GM12891 (cell line): ENCODE measurements at regions not wholly inside any gene's neighbourhood (a gene's known extent, or its start where the extent isn't known, plus 50 kb on each side); places are given as distances from the start of the nearest gene placed in this dataset.

Experiments used
- DNase-seq: peaks from one replicate; pipeline ENCODE4 v3.0.0; 2011; ENCODE audit warnings: low spot score; ENCODE audit not compliant: insufficient read length
- FAIRE-seq: peaks from 2 replicates; lab custom pipeline; 2011; peaks lifted over from hg19 to GRCh38; lab: Jason Lieb, UNC
- PAX5 ChIP-seq: IDR thresholded peaks from 2 replicates; pipeline ENCODE4 v1.6.1; 2011; ENCODE audit warnings: low read length, moderate library complexity, mild to moderate bottlenecking; ENCODE audit not compliant: insufficient read depth, severe bottlenecking
- POLR2A ChIP-seq: IDR thresholded peaks from 2 replicates; pipeline ENCODE4 v1.6.1; 2011; ENCODE audit warnings: low read depth, low read length, control low read depth
- POLR2AphosphoS5 ChIP-seq: IDR thresholded peaks from 2 replicates; pipeline ENCODE4 v1.6.1; 2011; ENCODE audit warnings: low read depth, low read length, control low read depth
- POU2F2 ChIP-seq: IDR thresholded peaks from 2 replicates; pipeline ENCODE4 v1.6.1; 2011; ENCODE audit warnings: low read depth, mild to moderate bottlenecking, control low read depth, low read length, moderate library complexity
- SPI1 ChIP-seq: IDR thresholded peaks from 2 replicates; pipeline ENCODE4 v1.6.1; 2011; ENCODE audit warnings: low read depth, low read length, control low read depth
- TAF1 ChIP-seq: IDR thresholded peaks from 2 replicates; pipeline ENCODE4 v1.6.1; 2011; ENCODE audit warnings: low read depth, low read length, control low read depth

GRCh38 chr6:62615366-62616015 is 329.5 kb upstream of the KHDRBS2 start:
- DNase-seq, result no peak
- FAIRE-seq, result no peak
- TF ChIP-seq TAF1, result no peak
- no peak for TF ChIP-seq POLR2A
- no peak for TF ChIP-seq SPI1
- TF ChIP-seq POLR2AphosphoS5, result no peak
- no peak for TF ChIP-seq PAX5
- no peak for TF ChIP-seq POU2F2

- DNase-seq (no peak), FAIRE-seq (no peak)
- TF ChIP-seq SPI1, result no peak
- no peak for TF ChIP-seq TAF1
- no peak for TF ChIP-seq POU2F2
- no peak for TF ChIP-seq POLR2A
- TF ChIP-seq PAX5, result no peak
- no peak for TF ChIP-seq POLR2AphosphoS5
Observed at GRCh38 chr6:62614442-62614841, 328.4 kb upstream of the KHDRBS2 start.

GRCh38 chr6:62613928-62614327 is 327.9 kb upstream of the KHDRBS2 start:
- DNase-seq (no peak), FAIRE-seq (no peak)
- TF ChIP-seq SPI1 (no peak), POLR2A (no peak), PAX5 (no peak), POU2F2 (no peak), POLR2AphosphoS5 (no peak), TAF1 (no peak)

- no peak for TF ChIP-seq SPI1
- no peak for TF ChIP-seq PAX5
- TF ChIP-seq TAF1, result no peak
- FAIRE-seq (no peak), DNase-seq (no peak)
Observed at GRCh38 chr6:62612471-62612870, 326.4 kb upstream of the KHDRBS2 start.

GRCh38 chr6:62570372-62570771 is 284.3 kb upstream of the KHDRBS2 start:
- DNase-seq (no peak), FAIRE-seq (no peak)
- TF ChIP-seq POLR2AphosphoS5 (no peak), PAX5 (no peak), POU2F2 (no peak), SPI1 (no peak), POLR2A (no peak), TAF1 (no peak)

GRCh38 chr6:62541502-62541901 is 255.5 kb upstream of the KHDRBS2 start:
- TF ChIP-seq POU2F2, result no peak
- TF ChIP-seq PAX5, result no peak
- TF ChIP-seq POLR2A, result no peak
- no peak for TF ChIP-seq TAF1
- TF ChIP-seq SPI1, result no peak
- no peak for TF ChIP-seq POLR2AphosphoS5
- FAIRE-seq (no peak), DNase-seq (no peak)

- DNase-seq (no peak), FAIRE-seq (no peak)
- TF ChIP-seq POLR2A, result no peak
- TF ChIP-seq PAX5, result no peak
- no peak for TF ChIP-seq POU2F2
- no peak for TF ChIP-seq SPI1
- no peak for TF ChIP-seq POLR2AphosphoS5
- no peak for TF ChIP-seq TAF1
Observed at GRCh38 chr6:62530985-62531384, 245.0 kb upstream of the KHDRBS2 start.

- FAIRE-seq (no peak), DNase-seq (no peak)
- TF ChIP-seq POLR2A (no peak), SPI1 (no peak), POLR2AphosphoS5 (no peak), PAX5 (no peak)
Observed at GRCh38 chr6:62528894-62529526, 243.0 kb upstream of the KHDRBS2 start.

- TF ChIP-seq SPI1 (no peak), TAF1 (no peak), POLR2AphosphoS5 (no peak), POU2F2 (no peak)
- no peak for FAIRE-seq
Observed at GRCh38 chr6:62523630-62524029, 237.6 kb upstream of the KHDRBS2 start.

GRCh38 chr6:62519574-62519973 is 233.5 kb upstream of the KHDRBS2 start:
- DNase-seq (no peak), FAIRE-seq (no peak)
- TF ChIP-seq POLR2AphosphoS5 (no peak), POU2F2 (no peak), POLR2A (no peak), TAF1 (no peak), PAX5 (no peak), SPI1 (no peak)

More at GRCh38 chr6:62523630-62524029, 237.6 kb upstream of the KHDRBS2 start:
- DNase-seq, result no peak
